HG03139 (cell line): ENCODE measurements at regions not wholly inside any gene's neighbourhood (a gene's known extent, or its start where the extent isn't known, plus 50 kb on each side); places are given as distances from the start of the nearest gene placed in this dataset.
"Not testable (repeated sequence)": the region's sequence is repeated elsewhere in the genome, so short reads cannot be mapped to it uniquely, and the experiment has no call there.

ENCODE experiments used
- ATAC-seq: cut with Tn5 transposase; IDR thresholded peaks from one replicate; pipeline ENCODE4 v1.9.1; 2021; ENCODE audit not compliant: unreplicated experiment

DNA sequence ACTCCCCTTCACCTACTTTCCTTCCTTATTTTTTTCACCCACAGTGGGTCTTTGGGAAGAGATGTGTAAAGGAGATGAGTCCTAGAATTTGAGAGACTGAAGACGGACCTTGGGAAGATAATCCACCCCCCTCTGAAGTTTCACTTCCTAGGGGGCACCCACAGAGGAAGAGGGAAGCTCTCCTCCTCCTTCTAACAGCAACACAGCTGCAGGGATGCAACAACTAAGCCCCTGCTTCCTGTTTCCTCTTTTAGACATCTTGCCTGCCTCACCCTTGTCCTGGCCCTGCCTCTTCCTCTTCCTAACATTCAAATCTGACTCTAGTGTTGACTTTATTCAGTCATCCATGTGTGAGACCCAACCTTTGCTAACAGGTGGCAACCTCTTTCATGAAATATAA lies 424.6 kb downstream of the BUD13 start:
- no peak for ATAC-seq

DNA sequence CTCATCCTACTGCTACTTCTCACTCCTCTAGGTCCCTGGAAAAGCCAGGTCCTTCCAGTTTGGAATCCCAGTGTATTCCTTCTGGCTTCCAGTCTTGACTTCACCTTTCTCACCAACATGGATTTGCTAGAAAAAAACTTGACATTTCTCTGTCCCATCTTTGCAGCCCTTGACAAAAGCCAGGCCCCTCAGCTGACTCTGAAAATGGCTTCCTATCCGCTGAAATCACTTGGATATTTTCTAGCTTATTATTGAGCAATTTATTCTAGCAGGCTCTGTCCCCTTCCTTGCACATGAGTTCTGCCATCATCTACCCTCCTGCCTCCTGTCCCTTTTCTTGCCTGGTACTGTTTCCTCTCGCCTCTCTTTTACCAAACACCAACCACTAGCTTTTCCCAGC lies 427.2 kb downstream of the BUD13 start:
- ATAC-seq, result no peak

DNA sequence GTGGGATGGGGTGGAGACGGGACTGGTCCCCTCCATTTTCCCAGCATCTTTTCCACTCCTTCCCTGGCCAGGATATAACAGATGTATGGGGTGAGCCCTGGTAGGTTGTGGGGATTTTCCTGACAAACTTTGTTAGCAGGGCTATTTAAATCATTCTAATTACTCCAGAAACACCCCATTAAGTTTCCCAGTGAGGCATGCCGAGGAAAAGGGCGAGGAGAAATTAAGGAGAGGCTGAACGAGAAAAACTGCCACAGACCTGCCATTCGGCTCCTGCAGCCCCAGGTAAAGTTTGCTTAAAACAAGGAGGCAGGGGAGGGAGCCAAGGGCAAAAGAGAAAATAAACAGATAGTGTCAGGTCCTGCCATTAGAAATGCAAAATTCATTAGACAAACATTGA lies 428.2 kb downstream of the BUD13 start:
- no peak for ATAC-seq

DNA sequence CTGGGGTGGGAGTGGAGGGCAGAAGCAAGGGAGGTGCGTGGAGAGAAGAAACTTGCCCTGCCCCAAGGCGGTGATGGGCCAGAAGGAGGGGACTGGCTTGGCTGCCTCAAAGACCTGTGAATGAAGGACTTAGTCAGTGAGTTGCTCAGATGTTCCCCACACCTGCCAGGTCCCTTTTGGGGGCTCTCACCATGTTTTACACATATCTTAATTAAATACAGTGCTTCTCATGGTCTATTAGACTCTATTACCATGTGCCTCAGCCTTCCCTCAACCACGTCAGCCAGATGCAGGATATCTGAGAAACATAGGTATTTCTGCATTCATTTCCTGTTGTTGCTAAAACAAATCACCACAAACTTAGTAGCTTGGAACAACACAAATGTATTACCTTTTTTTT lies 429.5 kb downstream of the BUD13 start:
- ATAC-seq, result no peak

DNA sequence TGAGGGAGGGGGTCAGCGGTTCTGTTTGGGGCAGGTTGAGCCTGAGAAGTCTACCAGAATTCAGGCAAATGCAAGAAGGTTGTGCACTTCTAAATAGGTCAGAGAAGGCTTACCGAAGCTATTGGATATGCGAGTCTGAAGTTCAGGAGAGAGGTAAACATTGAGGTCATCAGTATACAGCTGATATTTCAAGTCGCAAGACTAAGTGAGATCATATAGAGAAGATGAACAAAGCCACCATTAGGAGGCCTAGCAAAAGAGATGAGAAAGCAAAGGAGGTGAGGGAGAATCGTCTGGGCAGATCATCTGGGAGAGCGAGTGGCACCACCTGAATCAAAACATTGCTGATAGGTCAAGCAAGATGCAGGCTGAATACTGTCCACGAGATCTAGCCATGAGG lies 430.6 kb downstream of the BUD13 start:
- no peak for ATAC-seq

DNA sequence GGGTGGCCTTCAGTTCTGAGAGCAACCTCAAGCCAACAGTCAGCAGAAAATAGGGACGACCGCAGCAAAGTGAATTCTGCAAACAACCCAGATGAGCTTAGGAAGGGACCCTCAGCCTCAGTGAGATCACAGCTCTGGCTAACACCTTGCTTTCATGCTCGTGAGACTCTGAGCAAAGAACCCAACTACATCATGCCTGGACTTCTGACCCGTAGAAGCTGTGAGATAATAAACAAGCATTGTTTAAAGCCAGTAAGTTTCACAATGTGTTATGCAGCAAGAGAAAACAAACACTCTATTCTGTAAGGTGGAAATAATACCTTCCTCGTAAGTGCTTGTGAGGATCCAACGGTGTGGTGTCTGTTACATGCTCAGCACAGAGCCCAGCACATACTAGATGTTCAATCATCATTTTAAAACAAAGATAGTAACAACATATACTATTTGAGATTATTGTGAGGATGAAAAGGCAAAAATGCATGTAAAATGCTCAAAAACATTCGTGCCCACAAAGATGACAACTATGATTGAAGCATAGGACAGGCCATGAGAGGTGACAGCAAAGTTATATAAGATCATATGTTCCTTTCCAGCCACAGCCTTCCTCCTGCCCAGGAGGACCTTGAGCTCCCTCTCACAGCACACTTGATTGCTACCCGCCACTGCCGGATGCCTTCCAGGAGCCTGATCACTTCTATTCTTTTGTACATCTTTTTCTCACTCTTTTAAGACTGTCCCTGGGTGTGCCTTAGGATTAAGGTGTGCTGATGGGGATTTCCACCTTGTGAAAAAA lies 433.3 kb downstream of the BUD13 start:
- ATAC-seq, result no peak

DNA sequence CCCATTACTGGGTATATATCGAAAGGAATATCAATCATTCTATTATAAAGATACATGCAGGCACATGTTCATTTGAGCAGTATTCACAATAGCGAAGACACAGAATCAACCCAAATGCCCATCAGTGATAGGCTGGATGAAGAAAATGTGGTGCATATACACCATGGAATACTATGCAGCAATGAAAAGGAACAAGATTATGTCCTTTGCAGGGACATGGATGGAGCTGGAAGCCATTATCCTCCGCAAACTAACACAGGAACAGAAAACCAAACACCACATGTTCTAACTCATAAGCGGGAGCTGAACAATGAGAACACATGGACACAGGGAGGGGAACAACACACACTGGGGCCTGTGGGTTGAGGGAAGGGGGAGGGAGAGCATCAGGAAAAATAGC lies 434.3 kb downstream of the BUD13 start:
- ATAC-seq, result not testable (repeated sequence)

DNA sequence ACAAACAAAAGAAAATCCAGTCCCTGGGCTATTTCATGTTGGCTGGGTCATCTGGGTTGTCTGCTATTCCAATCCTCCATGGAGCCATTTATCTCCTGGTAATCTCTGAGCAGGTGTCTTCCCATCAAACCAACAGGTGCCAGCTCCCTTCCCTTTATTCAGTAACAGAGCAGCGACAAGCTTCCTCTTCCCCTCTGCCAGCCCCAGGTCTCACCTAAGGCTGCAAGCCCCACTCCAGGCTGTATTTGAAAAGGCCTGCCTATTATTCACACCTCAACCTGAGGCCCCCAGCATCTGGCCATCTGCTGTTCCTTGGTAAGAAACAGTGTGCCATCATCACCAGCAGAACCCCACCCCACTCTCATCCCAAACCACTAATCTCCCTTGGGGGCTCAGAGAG lies 436.2 kb downstream of the BUD13 start:
- no peak for ATAC-seq

DNA sequence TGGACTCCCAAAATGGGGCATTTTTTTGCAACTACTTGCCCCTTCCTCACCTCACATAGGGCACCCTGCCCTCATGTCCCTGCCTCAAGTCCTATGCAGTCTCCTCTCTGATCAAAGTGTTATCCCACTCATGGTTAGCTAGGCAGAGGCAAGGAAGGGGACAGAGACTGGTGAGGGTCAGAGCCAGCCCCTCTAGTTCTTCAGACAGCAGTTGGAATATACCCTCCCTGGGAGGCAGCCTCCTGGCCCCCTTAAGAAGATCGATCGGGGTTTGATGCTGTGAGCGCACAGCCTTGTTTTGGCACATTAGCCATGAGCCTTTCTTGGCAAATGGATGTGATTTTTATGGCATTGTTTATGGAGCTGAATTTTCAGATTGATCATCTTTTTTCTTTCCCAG lies 436.9 kb downstream of the BUD13 start:
- no peak for ATAC-seq

DNA sequence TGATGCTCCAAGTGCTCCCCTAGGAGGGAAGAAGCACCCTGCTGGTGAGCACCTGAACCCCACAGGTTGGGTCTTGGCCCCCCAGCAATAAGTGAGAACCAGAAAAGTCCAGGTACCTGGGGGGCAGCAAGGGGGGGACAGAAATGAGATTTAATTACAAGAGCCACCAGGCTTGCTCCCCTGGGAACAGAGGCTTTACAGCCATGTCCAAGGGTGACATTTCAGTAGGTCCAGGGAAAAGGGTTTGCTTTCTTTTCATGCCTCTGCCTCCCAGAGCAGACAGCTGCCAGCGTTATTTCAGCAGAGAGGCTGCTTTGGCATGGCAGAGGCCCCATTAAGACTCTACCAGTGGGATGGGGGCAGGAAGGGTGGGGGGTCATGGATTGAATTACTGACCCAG lies 437.7 kb downstream of the BUD13 start:
- ATAC-seq, result no peak

DNA sequence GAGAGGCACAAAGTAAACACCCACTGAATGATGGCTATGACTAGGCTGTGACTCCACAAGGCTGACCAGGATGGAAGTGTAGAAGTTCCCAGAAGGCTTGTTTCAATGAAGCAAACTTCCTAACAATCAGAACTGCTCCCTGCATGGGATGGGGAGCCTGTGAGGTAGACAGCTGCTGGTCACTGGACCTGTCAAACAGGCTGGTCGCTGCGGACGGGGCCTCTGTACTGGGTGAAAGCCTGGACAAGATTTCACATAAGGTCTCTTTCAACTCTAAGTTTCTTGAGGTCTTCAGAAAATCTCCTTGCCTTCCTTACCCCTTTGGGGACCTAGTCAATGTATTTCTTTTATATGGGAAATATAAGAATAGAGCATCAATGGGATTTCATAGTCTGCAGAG lies 438.2 kb downstream of the BUD13 start:
- no peak for ATAC-seq

DNA sequence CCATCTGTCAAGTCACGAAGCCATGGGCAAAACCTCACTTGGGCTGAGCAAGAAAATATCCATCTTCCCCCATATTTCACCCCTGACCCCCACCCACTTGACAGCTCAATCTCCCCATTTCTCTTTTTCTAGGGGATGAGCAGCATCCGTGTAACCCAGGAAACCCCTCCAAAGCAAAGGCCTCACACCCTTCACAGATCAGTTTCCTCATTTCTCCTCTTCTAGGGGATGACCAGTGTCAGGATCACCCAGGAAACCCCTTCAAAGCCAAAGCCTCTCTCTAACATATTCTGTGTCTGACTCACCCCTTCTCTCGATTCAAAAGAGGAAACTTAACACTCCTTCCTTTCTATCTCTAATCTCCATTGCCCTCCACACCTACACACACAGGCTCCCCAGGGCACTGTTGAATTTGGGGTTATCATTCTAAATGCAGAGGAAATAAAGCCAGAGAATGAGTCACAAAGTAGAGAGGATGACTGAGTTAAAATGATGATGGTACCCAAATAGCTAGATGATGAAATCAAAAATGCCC lies 439.7 kb downstream of the BUD13 start:
- no peak for ATAC-seq

DNA sequence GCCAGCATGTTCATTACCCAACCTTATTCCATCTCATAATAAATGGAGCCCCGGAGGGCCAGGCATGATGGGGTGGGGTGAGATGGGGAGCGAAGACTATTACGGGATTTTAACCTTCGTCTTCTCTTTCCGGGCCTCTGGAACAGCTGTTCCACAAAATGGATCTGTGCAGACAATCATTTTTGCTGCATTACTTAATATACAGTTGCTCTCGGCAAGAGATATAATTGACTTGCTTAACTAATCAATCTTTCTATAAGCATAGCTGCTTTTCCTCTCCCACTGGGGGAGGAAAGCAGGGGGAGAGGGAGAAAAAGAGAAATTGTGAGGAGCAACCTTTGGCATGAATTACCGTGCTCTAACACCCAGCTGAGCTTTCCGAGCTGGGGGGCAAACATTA lies 440.4 kb downstream of the BUD13 start:
- ATAC-seq, result no peak

DNA sequence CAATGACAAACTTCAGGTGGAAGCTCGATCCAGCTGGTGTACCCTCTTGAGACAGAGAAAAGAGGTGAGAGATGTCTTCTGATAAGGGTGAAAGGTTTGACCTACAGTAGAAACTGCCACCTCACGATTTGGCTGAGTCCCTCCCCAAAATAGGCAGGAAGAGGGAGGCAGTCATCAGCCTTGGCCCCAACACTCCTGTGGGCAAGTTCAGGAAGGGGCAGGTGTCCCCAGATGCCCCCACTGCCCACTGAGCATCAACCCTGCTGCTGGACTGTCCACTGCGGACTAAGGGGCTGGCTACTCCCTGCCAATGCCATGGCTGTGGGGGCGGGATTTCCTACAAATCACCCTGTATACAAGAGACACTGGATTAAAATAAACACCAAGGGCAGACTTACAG lies 441.4 kb downstream of the BUD13 start:
- no peak for ATAC-seq

DNA sequence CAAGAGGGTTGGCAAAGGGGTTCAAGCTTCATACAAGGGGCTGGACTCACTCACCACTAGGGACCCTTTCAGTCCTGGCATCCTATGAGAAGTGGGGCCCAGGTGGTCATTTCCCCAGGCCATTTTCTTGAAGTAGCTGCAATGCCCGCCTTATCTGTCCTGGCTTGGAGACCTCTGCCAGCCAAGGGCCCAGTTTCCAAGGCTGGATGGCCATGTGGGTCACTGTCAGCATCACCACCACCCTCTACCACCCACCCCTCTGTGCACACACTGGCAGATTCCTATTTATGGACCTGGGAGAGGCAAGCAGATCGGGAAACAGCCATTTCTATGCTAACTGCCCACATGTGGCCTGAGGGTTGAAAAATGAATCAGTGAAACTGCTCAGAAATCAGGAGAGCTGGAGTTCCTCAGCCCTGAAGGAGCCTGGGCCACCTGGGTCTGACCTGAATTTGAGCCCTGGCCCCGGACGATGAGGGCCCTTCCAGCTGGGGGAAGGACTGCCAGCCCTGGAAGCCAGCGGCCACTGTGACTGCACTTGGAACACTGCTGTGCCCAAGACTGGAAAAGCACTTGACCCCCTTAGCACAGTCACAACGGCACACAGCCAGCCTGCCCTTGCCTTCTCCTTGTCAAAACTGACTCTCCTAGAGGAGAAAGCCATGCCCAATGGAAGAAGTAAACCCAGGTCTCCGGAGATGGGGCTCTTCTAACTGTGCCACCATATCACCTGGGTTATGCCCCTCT lies 442.2 kb downstream of the BUD13 start:
- ATAC-seq, result no peak

DNA sequence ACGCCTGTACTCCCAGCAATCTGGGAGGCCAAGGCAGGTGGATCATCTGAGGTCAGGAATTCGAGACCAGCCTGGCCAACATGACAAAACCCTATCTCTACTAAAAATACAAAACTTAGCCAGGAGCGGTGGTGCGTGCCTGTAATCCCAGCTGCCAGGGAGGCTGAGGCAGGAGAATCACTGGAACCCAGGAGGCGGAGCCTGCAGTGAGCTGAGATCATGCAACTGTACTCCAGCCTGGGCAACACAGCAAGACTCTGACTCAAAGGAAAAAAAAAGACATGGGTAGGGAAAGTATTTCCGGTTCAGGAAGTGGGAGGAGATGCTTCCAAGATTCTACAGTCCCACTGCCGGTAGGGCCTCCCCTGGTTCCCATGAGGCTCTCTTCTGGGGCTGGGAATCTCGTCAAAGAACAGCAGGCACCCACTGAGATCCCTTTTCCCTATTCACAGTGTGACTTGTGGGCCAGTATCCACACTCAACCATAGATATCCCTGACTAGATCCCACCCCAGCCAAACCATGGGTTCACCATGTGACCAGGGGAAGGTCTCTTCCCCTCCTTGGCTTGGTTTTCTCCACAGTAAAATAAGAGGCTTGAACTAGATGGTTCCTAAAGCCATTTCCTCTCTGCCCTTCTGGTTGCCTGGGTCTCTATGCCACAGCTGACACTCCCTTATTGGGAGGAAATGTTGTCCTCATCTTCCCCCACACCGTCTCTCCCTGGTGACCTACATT lies 443.3 kb downstream of the BUD13 start:
- no peak for ATAC-seq

DNA sequence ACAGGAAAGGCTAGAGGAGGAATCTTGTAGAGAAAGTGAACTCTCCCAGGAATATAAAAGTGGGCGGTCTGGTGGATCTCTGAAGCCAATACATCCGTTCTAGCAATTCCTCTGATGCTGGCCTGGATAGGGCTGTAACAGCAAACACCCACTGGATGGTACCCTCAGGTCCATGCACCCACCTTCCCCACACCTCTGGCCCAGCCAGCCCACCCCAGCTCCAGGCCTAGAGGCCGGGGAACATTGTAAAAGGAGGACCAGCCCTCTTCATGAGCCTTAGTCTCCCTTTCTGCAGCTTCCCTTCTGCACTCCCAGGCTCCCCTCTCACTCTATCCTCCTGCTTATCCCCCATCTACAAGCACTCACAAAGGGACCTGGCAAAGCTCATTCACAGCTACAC lies 443.9 kb downstream of the BUD13 start:
- ATAC-seq, result no peak

DNA sequence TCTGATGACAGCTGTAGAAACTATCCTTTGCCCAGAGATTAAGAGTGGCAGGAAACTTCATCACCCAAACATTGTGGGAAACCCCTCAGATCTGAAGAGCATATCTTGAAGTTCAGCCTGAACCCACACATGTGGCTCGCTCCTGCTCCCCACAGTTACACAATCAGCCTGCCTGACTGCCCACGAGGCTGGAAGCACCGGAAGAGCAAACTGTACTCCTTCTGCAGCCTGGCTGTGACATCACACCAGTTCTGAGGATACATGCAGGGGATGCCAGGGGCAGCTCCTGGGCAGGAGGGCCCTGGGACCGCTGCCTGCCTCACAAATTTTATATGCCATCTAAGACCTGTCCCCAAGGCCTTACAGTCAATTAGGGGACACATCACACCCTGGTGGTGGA lies 444.4 kb downstream of the BUD13 start:
- ATAC-seq, result no peak

DNA sequence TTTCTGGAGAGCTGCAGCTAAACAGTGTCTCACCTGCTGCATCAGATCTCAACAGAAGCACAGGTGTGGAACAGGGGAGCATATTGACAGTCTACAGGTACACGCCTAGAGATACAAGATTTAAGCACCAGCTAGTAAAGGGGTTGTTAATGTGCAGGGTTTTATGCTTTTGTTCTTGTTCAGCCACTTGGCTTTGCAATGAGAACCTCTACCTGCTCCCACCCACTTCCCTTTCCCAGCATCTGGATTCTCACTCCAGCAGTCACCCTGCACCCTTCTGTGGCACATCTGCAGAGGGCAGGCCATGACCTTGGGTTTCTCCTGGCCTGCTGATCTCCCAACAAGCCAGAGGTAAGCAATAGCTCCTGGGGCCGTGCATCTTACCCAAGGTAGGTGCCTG lies 446.6 kb downstream of the BUD13 start:
- no peak for ATAC-seq

DNA sequence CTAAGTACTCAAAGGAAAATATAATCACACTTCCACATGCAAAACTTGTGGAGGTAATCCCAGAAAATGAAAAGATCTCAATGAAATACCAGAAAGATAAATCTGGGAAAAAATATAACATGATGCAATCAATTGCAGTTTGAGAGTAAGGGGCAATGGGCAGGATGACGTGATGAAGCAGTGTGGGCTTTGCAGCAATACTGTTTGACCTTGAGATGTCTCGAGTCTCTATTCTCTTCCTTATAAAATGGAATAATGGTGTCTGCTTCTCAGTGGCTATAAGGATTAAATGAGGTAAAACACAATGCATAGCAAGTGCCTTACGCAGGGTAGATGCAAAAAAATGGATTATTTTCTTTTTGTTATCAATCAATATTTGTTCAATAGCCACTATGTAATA lies 447.5 kb downstream of the BUD13 start:
- no peak for ATAC-seq

DNA sequence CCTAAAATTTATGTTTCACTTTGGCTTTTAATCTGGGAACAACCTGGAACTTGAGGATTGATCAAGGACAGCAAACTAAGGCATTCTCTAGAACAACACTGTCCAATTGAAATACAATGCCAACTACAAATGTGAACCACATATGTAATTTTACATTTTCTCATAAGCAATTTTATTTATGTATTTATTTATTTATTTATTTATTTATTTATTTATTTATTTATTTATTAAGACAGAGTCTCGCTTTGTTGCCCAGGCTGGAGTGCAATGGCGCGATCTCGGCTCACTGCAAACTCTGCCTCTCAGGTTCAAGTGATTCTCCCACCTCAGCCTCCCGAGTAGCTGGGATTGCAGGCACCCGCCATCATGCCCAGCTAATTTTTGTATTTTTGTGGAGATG lies 448.7 kb downstream of the BUD13 start:
- ATAC-seq, result not testable (repeated sequence)

DNA sequence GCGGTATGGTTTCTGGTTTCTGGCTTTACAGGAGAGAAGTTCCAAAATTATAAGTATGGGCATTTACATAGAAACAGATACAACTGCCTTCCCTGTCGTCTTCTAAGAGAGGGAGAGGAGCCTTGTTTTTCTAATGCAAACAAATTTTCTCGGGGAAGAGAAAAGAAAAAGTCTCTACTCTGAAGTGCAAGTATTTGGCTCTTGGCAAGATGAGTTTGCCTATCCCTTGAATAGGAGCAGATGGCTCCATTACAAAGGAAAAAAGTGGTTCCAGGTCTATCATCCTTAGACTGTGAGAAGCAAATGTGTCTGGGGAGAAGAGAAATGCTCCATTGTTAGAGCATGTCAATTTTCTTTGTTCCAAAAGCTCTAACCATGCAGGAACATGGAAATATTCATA lies 455.6 kb downstream of the BUD13 start:
- ATAC-seq, result no peak
